Neural progenitor cell (in vitro differentiated cells): ENCODE measurements at regions not wholly inside any gene's neighbourhood (a gene's known extent, or its start where the extent isn't known, plus 50 kb on each side); places are given as distances from the start of the nearest gene placed in this dataset.

Source experiments
- DNase-seq: peaks from one replicate; pipeline ENCODE4 v3.0.0-alpha.2; 2016; ENCODE audit warnings: low spot score
- H2AFZ ChIP-seq: fragments of 200-600 bp; sonication (generic); replicated peaks from 2 replicates; pipeline ENCODE4 v1.6.1; 2016; ENCODE audit warnings: antibody characterized with exemption
- H3F3A ChIP-seq: fragments of 200-600 bp; sonication (generic); 2 replicates; pipeline ENCODE4 v1.6.1; 2016; ENCODE audit warnings: antibody characterized with exemption, low read depth
- H3K27ac ChIP-seq: fragments of 200-600 bp; sonication (generic); 2 replicates; pipeline ENCODE4 v1.5.1; 2016; ENCODE audit warnings: mild to moderate bottlenecking
- H3K27me3 ChIP-seq: fragments of 200-600 bp; sonication (generic); 2 replicates; pipeline ENCODE4 v1.6.1; 2016; ENCODE audit warnings: mild to moderate bottlenecking, moderate library complexity
- H3K36me3 ChIP-seq: fragments of 200-600 bp; sonication (generic); 2 replicates; pipeline ENCODE4 v1.5.1; 2016
- H3K4me1 ChIP-seq: fragments of 200-600 bp; sonication (generic); 2 replicates; pipeline ENCODE4 v1.6.1; 2016; ENCODE audit warnings: mixed run types
- H3K4me2 ChIP-seq: fragments of 200-600 bp; sonication (generic); 2 replicates; pipeline ENCODE4 v1.6.1; 2016
- H3K4me3 ChIP-seq: fragments of 200-600 bp; sonication (generic); 2 replicates; pipeline ENCODE4 v1.5.1; 2016
- H3K79me2 ChIP-seq: fragments of 200-600 bp; sonication (generic); 2 replicates; pipeline ENCODE4 v1.6.1; 2016; ENCODE audit warnings: low read depth
- H3K9ac ChIP-seq: fragments of 200-600 bp; sonication (generic); 2 replicates; pipeline ENCODE4 v1.6.1; 2016
- H3K9me3 ChIP-seq: fragments of 200-600 bp; sonication (generic); 2 replicates; pipeline ENCODE4 v1.5.1; 2016; ENCODE audit warnings: low read depth
- H4K20me1 ChIP-seq: fragments of 200-600 bp; sonication (generic); 2 replicates; pipeline ENCODE4 v1.6.1; 2016; ENCODE audit warnings: low read depth
- H3K27ac Mint-ChIP-seq: 3 replicates; pipeline ENCODE4 v1.8.0; 2021; ENCODE audit warnings: mixed read lengths
- H3K27me3 Mint-ChIP-seq: 2 replicates; pipeline ENCODE4 v1.8.0; 2022; ENCODE audit warnings: low read depth, mild to moderate bottlenecking, inconsistent platforms, moderate library complexity, mixed read lengths; ENCODE audit not compliant: insufficient read depth
- H3K36me3 Mint-ChIP-seq: 3 replicates; pipeline ENCODE4 v1.8.0; 2021; ENCODE audit warnings: mixed read lengths
- H3K4me1 Mint-ChIP-seq: 3 replicates; pipeline ENCODE4 v1.8.0; 2021; ENCODE audit warnings: mixed read lengths
- H3K4me3 Mint-ChIP-seq: 3 replicates; pipeline ENCODE4 v1.8.0; 2021; ENCODE audit warnings: mild to moderate bottlenecking, moderate library complexity, mixed read lengths
- H3K9me3 Mint-ChIP-seq: 3 replicates; pipeline ENCODE4 v1.8.0; 2020; ENCODE audit warnings: mixed read lengths
- EZH2 ChIP-seq: fragments of 200-600 bp; sonication (generic); IDR thresholded peaks from 2 replicates; pipeline ENCODE4 v1.6.1; 2017; ENCODE audit warnings: antibody characterized with exemption, mild to moderate bottlenecking, moderate library complexity
- EZH2phosphoT487 ChIP-seq: fragments of 200-600 bp; sonication (generic); IDR thresholded peaks from 2 replicates; pipeline ENCODE4 v1.6.1; 2017; ENCODE audit warnings: antibody characterized with exemption
- TF ChIP-seq, protein P1 (sequence below): fragments of 200-600 bp; sonication (generic); IDR thresholded peaks from 2 replicates; pipeline ENCODE4 v1.5.1; 2017; ENCODE audit warnings: antibody characterized with exemption, mild to moderate bottlenecking

DNA sequence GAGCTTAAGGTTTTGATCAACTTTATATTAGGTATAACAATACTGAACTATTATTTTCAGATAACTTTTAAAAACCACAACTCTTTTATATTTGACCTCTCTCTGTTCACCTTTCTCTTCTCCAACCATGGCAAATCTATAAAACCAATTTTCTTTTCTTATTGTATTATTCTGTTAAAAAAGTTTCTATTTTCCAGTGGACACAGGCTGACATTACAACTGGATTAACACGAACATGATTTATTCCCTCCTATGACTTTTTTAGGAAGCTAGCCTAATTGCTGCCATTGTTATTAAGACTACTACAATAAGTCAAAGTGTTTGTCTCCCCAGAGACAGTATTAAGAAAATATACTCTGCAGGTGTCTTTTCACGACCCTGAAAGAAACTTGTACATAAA is 2291.1 kb upstream of the PCDH20 start:
- Histone ChIP-seq H3K36me3 (no peaks in the 10 kb centered on the region), H3K4me2 (no peak overlapping the region), H3K4me3 (no peak overlapping the region), H3K9me3 (no peaks in the 10 kb centered on the region), H2AFZ (no peak overlapping the region), H3K79me2 (no peaks in the 10 kb centered on the region), H3K4me1 (no peaks in the 10 kb centered on the region), H3K27ac (no peak overlapping the region), H3F3A (no peaks in the 10 kb centered on the region), H3K9ac (no peak overlapping the region), H3K27me3 (no peaks in the 10 kb centered on the region), H4K20me1 (no peaks in the 10 kb centered on the region)
- Mint-ChIP-seq H3K4me1 (no peaks in the 10 kb centered on the region), H3K27me3 (no peaks in the 10 kb centered on the region), H3K27ac (no peak overlapping the region), H3K4me3 (no peak overlapping the region), H3K36me3 (no peaks in the 10 kb centered on the region), H3K9me3 (no peaks in the 10 kb centered on the region)
- DNase-seq, result no peak
- TF ChIP-seq EZH2phosphoT487, result no peak
- TF ChIP-seq EZH2, result no peak
- TF ChIP-seq, protein P1, sequence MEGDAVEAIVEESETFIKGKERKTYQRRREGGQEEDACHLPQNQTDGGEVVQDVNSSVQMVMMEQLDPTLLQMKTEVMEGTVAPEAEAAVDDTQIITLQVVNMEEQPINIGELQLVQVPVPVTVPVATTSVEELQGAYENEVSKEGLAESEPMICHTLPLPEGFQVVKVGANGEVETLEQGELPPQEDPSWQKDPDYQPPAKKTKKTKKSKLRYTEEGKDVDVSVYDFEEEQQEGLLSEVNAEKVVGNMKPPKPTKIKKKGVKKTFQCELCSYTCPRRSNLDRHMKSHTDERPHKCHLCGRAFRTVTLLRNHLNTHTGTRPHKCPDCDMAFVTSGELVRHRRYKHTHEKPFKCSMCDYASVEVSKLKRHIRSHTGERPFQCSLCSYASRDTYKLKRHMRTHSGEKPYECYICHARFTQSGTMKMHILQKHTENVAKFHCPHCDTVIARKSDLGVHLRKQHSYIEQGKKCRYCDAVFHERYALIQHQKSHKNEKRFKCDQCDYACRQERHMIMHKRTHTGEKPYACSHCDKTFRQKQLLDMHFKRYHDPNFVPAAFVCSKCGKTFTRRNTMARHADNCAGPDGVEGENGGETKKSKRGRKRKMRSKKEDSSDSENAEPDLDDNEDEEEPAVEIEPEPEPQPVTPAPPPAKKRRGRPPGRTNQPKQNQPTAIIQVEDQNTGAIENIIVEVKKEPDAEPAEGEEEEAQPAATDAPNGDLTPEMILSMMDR, result no peak

DNA sequence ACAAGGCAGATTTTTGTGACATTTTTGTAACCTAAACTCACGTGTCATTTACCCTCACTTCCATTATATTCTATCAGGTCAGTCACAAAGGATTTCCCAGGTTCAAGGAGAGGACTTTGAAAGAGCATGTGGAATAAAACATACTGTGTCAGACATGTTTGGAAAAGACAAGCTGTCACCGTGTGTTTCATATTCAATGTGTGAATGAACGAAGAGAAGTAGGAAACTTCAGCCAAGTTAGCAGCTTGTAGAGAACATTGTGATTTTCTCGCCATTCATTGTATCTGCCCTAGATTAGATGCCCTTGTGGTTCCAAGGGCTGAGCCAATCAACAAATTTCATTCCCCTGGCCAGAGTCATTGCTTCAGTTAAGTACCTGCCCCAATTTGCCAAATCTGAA is 2288.9 kb upstream of the PCDH20 start:
- Mint-ChIP-seq H3K4me3 (no peak overlapping the region), H3K27ac (no peak overlapping the region), H3K4me1 (no peaks in the 10 kb centered on the region), H3K36me3 (no peaks in the 10 kb centered on the region), H3K9me3 (no peaks in the 10 kb centered on the region), H3K27me3 (no peaks in the 10 kb centered on the region)
- Histone ChIP-seq H3K27me3 (no peaks in the 10 kb centered on the region), H3K27ac (no peak overlapping the region), H3K4me2 (no peak overlapping the region), H3K9ac (no peak overlapping the region), H2AFZ (no peak overlapping the region), H3F3A (no peaks in the 10 kb centered on the region), H3K79me2 (no peaks in the 10 kb centered on the region), H3K36me3 (no peaks in the 10 kb centered on the region), H3K4me1 (no peaks in the 10 kb centered on the region), H3K9me3 (no peaks in the 10 kb centered on the region), H3K4me3 (no peak overlapping the region), H4K20me1 (no peaks in the 10 kb centered on the region)
- TF ChIP-seq EZH2 (no peak), EZH2phosphoT487 (no peak)
- TF ChIP-seq, protein P1, result no peak
- no peak for DNase-seq

DNA sequence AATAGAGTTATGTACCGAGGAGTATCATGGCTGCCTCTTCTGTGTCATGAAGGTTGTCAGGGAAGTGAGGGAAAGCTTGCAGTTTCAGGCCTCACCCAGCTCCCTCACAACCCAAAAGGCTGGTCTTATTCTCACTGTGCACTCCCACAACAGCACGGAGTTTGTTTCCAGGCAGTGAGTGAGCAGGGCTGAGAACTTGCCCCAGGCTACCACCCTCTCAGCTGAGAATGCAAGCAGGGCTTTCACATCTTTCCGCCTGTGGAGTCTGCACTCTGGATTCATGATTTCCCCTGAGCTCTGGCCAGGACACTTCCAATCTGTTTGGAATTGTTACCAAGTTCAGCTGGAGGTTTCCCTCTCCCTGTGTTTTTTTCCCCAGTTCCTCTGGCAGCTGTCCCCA is 2284.7 kb upstream of the PCDH20 start:
- Histone ChIP-seq H3F3A (no peaks in the 10 kb centered on the region), H3K4me2 (no peak overlapping the region), H3K4me1 (no peaks in the 10 kb centered on the region), H4K20me1 (no peaks in the 10 kb centered on the region), H3K27ac (no peak overlapping the region), H3K36me3 (no peaks in the 10 kb centered on the region), H3K9ac (no peak overlapping the region), H2AFZ (no peak overlapping the region), H3K9me3 (no peaks in the 10 kb centered on the region), H3K4me3 (no peak overlapping the region), H3K27me3 (no peaks in the 10 kb centered on the region), H3K79me2 (no peaks in the 10 kb centered on the region)
- no peaks in the 10 kb centered on the region for H3K4me1 Mint-ChIP-seq
- no peaks in the 10 kb centered on the region for H3K9me3 Mint-ChIP-seq
- no peak for DNase-seq
- TF ChIP-seq EZH2, result no peak
- TF ChIP-seq, protein P1, result no peak
- no peak for TF ChIP-seq EZH2phosphoT487
- no peaks in the 10 kb centered on the region for H3K36me3 Mint-ChIP-seq
- no peak overlapping the region for H3K27ac Mint-ChIP-seq
- H3K4me3 Mint-ChIP-seq, result no peak overlapping the region
- no peaks in the 10 kb centered on the region for H3K27me3 Mint-ChIP-seq

DNA sequence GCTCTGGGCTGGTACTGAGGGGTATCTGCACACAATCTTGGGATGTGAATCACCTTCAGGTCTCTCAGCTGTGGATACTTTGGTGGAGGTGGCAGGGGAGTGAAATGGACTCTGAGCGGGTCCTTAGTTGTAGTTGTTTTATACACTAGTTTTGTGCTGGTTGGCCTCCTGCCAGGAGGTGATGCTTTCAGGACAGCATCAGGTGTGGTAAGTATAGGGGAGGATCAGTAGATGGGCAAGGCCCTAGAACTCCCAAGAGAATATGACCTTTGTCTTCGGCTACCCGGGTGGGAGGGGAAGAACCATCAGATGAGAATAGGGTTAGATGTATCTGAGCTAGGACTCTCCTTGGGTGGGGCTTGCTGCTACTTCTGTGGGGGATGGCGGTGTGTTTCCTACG is 2284.3 kb upstream of the PCDH20 start:
- no peak overlapping the region for H3K4me3 ChIP-seq
- H4K20me1 ChIP-seq, result no peaks in the 10 kb centered on the region
- Mint-ChIP-seq H3K27ac (no peak overlapping the region), H3K4me3 (no peak overlapping the region), H3K4me1 (no peaks in the 10 kb centered on the region), H3K36me3 (no peaks in the 10 kb centered on the region), H3K9me3 (no peaks in the 10 kb centered on the region), H3K27me3 (no peaks in the 10 kb centered on the region)
- no peaks in the 10 kb centered on the region for H3K79me2 ChIP-seq
- no peak for TF ChIP-seq EZH2phosphoT487
- H2AFZ ChIP-seq, result no peak overlapping the region
- DNase-seq, result no peak
- H3K27ac ChIP-seq, result no peak overlapping the region
- no peaks in the 10 kb centered on the region for H3K36me3 ChIP-seq
- no peaks in the 10 kb centered on the region for H3K4me1 ChIP-seq
- H3K27me3 ChIP-seq, result no peaks in the 10 kb centered on the region
- H3K9ac ChIP-seq, result no peak overlapping the region
- no peaks in the 10 kb centered on the region for H3F3A ChIP-seq
- H3K4me2 ChIP-seq, result no peak overlapping the region
- no peaks in the 10 kb centered on the region for H3K9me3 ChIP-seq
